Adrenal gland (tissue), 5 donors: ENCODE measurements at regions not wholly inside any gene's neighbourhood (a gene's known extent, or its start where the extent isn't known, plus 50 kb on each side); places are given as distances from the start of the nearest gene placed in this dataset.

Experiments used
- POLR2A ChIP-seq, 2 donors: fragments of 450-650 bp; IDR thresholded peaks; one replicate each; pipeline ENCODE4 v1.6.1; 2017; ENCODE audit warnings: antibody characterized with exemption in 2 of 2, mild to moderate bottlenecking in 2 of 2, moderate library complexity in 1 of 2
- TF ChIP-seq, protein P1 (sequence below), 6 experiments: fragments of 450-650 bp in 4 of 6; fragments of 200-600 bp in 2 of 6; sonication (generic) in 1 of 6; IDR thresholded peaks; 1 replicate in 5 of 6; 2 replicates in 1 of 6; pipeline versions ENCODE4 v1.5.1 to v1.8.0; 2016 to 2021; ENCODE audit warnings: antibody characterized with exemption in 6 of 6, mild to moderate bottlenecking in 2 of 6, moderate library complexity in 1 of 6
- donor health status: DM: no; HTN: no; CAD: no.

DNA sequence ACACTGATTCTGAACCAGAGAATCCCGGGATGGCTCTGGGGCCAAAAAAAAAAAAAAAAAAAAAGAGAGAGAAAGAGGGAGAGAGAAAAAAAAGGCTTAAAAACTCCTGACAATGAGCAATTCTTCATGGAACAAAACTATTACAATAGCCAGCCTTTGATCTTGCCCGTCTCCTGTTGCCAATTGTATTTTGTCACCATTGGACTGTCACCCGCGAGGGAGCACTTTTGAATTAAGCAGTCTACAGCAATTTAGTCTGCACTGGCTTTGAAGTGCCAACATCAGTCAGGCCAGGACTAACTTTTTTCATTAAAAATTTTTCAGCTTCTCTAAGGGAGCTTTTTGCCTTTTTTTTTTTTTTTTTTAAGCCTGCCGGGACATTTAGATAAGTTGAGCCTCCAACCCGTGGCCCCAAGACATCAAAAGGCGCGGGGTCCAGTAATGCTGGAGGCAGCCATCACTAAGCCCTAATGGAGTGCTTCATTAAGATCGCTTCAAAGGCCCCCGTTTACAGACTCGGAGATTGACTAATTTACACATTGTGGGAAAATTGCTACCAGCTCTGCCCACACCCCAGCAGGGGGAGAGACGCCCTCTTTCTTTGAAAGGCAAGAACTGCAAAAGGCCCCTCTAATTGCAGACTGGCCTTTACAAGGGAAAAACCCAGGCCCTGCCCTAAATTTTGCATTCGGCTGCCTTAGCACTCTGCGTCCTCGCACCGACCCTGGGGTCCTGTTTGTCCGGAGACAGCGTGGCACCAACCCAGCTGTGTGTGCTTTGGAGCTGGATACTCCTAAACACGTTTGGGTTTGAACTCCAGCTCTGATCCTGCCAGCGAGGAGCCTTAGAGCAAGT lies 98.1 kb upstream of the MSX1 start:
- TF ChIP-seq, protein P1, sequence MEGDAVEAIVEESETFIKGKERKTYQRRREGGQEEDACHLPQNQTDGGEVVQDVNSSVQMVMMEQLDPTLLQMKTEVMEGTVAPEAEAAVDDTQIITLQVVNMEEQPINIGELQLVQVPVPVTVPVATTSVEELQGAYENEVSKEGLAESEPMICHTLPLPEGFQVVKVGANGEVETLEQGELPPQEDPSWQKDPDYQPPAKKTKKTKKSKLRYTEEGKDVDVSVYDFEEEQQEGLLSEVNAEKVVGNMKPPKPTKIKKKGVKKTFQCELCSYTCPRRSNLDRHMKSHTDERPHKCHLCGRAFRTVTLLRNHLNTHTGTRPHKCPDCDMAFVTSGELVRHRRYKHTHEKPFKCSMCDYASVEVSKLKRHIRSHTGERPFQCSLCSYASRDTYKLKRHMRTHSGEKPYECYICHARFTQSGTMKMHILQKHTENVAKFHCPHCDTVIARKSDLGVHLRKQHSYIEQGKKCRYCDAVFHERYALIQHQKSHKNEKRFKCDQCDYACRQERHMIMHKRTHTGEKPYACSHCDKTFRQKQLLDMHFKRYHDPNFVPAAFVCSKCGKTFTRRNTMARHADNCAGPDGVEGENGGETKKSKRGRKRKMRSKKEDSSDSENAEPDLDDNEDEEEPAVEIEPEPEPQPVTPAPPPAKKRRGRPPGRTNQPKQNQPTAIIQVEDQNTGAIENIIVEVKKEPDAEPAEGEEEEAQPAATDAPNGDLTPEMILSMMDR (IDR thresholded peaks at IDR 0.05): no peak
- no peak for TF ChIP-seq POLR2A (IDR thresholded peaks at IDR 0.05)
